ENCODE measurements at regions not wholly inside any gene's neighbourhood (a gene's known extent, or its start where the extent isn't known, plus 50 kb on each side); places are given as distances from the start of the nearest gene placed in this dataset.

- Histone ChIP-seq H3K4ac (replicated peaks; ENCODE audit: insufficient read length, low read depth, low read length) (no peak overlapping the region), H3K9ac (replicated peaks in 1 of 4; ENCODE audit: extremely low read depth in 1 of 4, low read depth in 3 of 4, low read length in 3 of 4) (no peak overlapping the region), H2BK15ac (ENCODE audit: low read length) (no peak overlapping the region), H3K56ac (replicated peaks; ENCODE audit: insufficient read length, low read depth, low read length) (no peak overlapping the region), H3K36me3 (ENCODE audit: control insufficient read depth in 2 of 4, insufficient read depth in 4 of 4, low read length in 3 of 4) (no peaks in the 10 kb centered on the region), H2AK5ac (ENCODE audit: low read depth, low read length) (no peak overlapping the region), H4K5ac (ENCODE audit: insufficient read length, low read depth, low read length) (no peak overlapping the region), H2BK20ac (ENCODE audit: low read length) (no peak overlapping the region), H3K27me3 (replicated peaks in 1 of 4; ENCODE audit: control insufficient read depth in 3 of 4, extremely low read depth in 1 of 4, insufficient read depth in 3 of 4, low read length in 3 of 4) (no peaks in the 10 kb centered on the region), H4K91ac (replicated peaks; ENCODE audit: insufficient read length, low read length) (no peak overlapping the region), H4K20me1 (replicated peaks in 1 of 2; ENCODE audit: control insufficient read depth in 1 of 2, insufficient read depth in 2 of 2, low read length in 2 of 2) (no peaks in the 10 kb centered on the region), H2BK120ac (replicated peaks; ENCODE audit: low read depth, low read length) (no peak overlapping the region), H4K8ac (ENCODE audit: extremely low read depth, insufficient read depth, low read length) (no peak overlapping the region), H3K4me1 (replicated peaks in 1 of 4; ENCODE audit: control insufficient read depth in 3 of 4, insufficient read depth in 4 of 4, low read length in 3 of 4) (no peaks in the 10 kb centered on the region), H3K18ac (ENCODE audit: extremely low read depth, low read length) (no peak overlapping the region), H3K4me3 (ENCODE audit: extremely low read depth in 1 of 4, insufficient read depth in 2 of 4, low read depth in 3 of 4, low read length in 4 of 4) (no peak overlapping the region), H2AFZ (ENCODE audit: low read length) (no peak overlapping the region), H3K27ac (ENCODE audit: low read depth, low read length) (no peak overlapping the region), H3K4me2 (ENCODE audit: insufficient read depth in 1 of 2, low read depth in 2 of 2, low read length in 2 of 2) (no peak overlapping the region), H3K79me2 (ENCODE audit: control insufficient read depth in 1 of 2, insufficient read depth in 2 of 2, low read length in 2 of 2) (no peaks in the 10 kb centered on the region), H2BK12ac (ENCODE audit: low read depth, low read length) (no peak overlapping the region), H3K23ac (ENCODE audit: insufficient read length) (no peak overlapping the region), H3K9me3 (ENCODE audit: insufficient read depth in 2 of 2, low read depth in 1 of 2, low read length in 1 of 2) (no peaks in the 10 kb centered on the region), H3K23me2 (ENCODE audit: low read depth, low read length) (no peaks in the 10 kb centered on the region), H3K79me1 (ENCODE audit: low read depth, low read length) (no peaks in the 10 kb centered on the region), H2BK5ac (ENCODE audit: low read depth, low read length) (no peak overlapping the region), H3K14ac (ENCODE audit: insufficient read length) (no peak overlapping the region)
- WGBS, 2 experiments (ENCODE audit: extremely low coverage in 1 of 2, insufficient coverage in 1 of 2, insufficient read length in 1 of 2, insufficient replicate concordance in 2 of 2, low coverage in 1 of 2, low lambda C conversion rate in 2 of 2, missing lambda C conversion rate in 1 of 2), result 96% methylated on average over 5 of the region's 5 CpGs; no CpG with 5 or more reads in 1 of the 2 experiments
- no peak for DNase-seq (ENCODE audit: low read depth in 1 of 2, low spot score in 2 of 2)
- CTCF ChIA-PET (ENCODE audit: partially characterized antibody), result interaction anchor here (1.8 to 2.9 kb wide), 2 partner anchors 69 to 94 kb away, joined by 6 to 14 read pairs; no protein-coding TSS in a partner anchor
- POLR2A ChIA-PET (ENCODE audit: partially characterized antibody), result no interaction called here
- no peak for FAIRE-seq
- TF ChIP-seq TAF1 (IDR thresholded peaks at IDR 0.05; ENCODE audit: low read depth, low read length) (no peak), JUN (IDR thresholded peaks at IDR 0.05; ENCODE audit: low read depth, low read length) (no peak), POU5F1 (IDR thresholded peaks at IDR 0.05; ENCODE audit: low read depth, low read length) (no peak), RFX5 (IDR thresholded peaks at IDR 0.05; ENCODE audit: borderline replicate concordance, low read depth, low read length) (no peak), SP2 (IDR thresholded peaks at IDR 0.05; ENCODE audit: low read length) (no peak), SIX5 (IDR thresholded peaks at IDR 0.05; ENCODE audit: low read depth, low read length) (no peak), POLR2A (IDR thresholded peaks at IDR 0.05; ENCODE audit: control extremely low read depth in 1 of 2, low read depth in 2 of 2, low read length in 2 of 2) (no peak), CBX8 (IDR thresholded peaks at IDR 0.05; ENCODE audit: borderline replicate concordance, low read depth, low read length) (no peak), JUND (IDR thresholded peaks at IDR 0.05; ENCODE audit: low read length) (no peak), FOSL1 (IDR thresholded peaks at IDR 0.05; ENCODE audit: insufficient read depth, low read depth, low read length) (no peak), PHF8 (conservative IDR thresholded peaks at IDR 0.05; ENCODE audit: low read depth, low read length) (no peak), CBX5 (IDR thresholded peaks at IDR 0.05; ENCODE audit: low read depth, low read length) (no peak), ASH2L (IDR thresholded peaks at IDR 0.05; ENCODE audit: low read length) (no peak), USF2 (IDR thresholded peaks at IDR 0.05; ENCODE audit: low read length) (no peak), KDM4A (IDR thresholded peaks at IDR 0.05; ENCODE audit: low read depth, low read length, severe bottlenecking) (no peak), KDM1A (IDR thresholded peaks at IDR 0.05; ENCODE audit: borderline replicate concordance, low read length) (no peak)
Observed at GRCh38 chr5:135635451-135635850, 56.7 kb upstream of the CXCL14 start.

All from H1 (cell line).